HG03342 (cell line): ENCODE measurements at regions not wholly inside any gene's neighbourhood (a gene's known extent, or its start where the extent isn't known, plus 50 kb on each side); places are given as distances from the start of the nearest gene placed in this dataset.
"Not testable (repeated sequence)": the region's sequence is repeated elsewhere in the genome, so short reads cannot be mapped to it uniquely, and the experiment has no call there.

ENCODE experiments used
- ATAC-seq: cut with Tn5 transposase; IDR thresholded peaks from one replicate; pipeline ENCODE4 v1.9.1; 2021; ENCODE audit warnings: mild to moderate bottlenecking, moderate library complexity; ENCODE audit not compliant: unreplicated experiment

GRCh38 chr1:213702703-213703102 is 285.1 kb upstream of the PROX1 start:
- no peak for ATAC-seq

GRCh38 chr1:213704941-213705340 is 282.8 kb upstream of the PROX1 start:
- ATAC-seq, result no peak

GRCh38 chr1:213711833-213712490 is 275.8 kb upstream of the PROX1 start:
- ATAC-seq, result not testable (repeated sequence)

- no peak for ATAC-seq
These were observed 273.1 kb upstream of the PROX1 start for GRCh38 chr1:213714645-213715044.

- no peak for ATAC-seq
These were observed 272.6 kb upstream of the PROX1 start for GRCh38 chr1:213715182-213715581.

GRCh38 chr1:213719462-213719861 is 268.3 kb upstream of the PROX1 start:
- no peak for ATAC-seq

- ATAC-seq, result no peak
These were observed 267.7 kb upstream of the PROX1 start for GRCh38 chr1:213720032-213720431.

- ATAC-seq, result no peak
These were observed 264.6 kb upstream of the PROX1 start for GRCh38 chr1:213723187-213723586.

- no peak for ATAC-seq
These were observed 262.9 kb upstream of the PROX1 start for GRCh38 chr1:213724640-213725536.

GRCh38 chr1:213727853-213728592 is 259.8 kb upstream of the PROX1 start:
- ATAC-seq, result no peak

GRCh38 chr1:213728593-213729536 is 258.9 kb upstream of the PROX1 start:
- ATAC-seq, result no peak

- no peak for ATAC-seq
These were observed 254.1 kb upstream of the PROX1 start for GRCh38 chr1:213733705-213734104.

GRCh38 chr1:213737398-213738035 is 250.3 kb upstream of the PROX1 start:
- no peak for ATAC-seq

- ATAC-seq, result no peak
These were observed 249.1 kb upstream of the PROX1 start for GRCh38 chr1:213738658-213739057.

GRCh38 chr1:213742992-213743391 is 244.8 kb upstream of the PROX1 start:
- no peak for ATAC-seq

- ATAC-seq, result no peak
These were observed 243.0 kb upstream of the PROX1 start for GRCh38 chr1:213744780-213745179.

- ATAC-seq, result no peak
These were observed 242.3 kb upstream of the PROX1 start for GRCh38 chr1:213745451-213745850.

- no peak for ATAC-seq
These were observed 238.2 kb upstream of the PROX1 start for GRCh38 chr1:213749558-213749957.

- ATAC-seq, result no peak
These were observed 237.3 kb upstream of the PROX1 start for GRCh38 chr1:213750231-213751063.
